NCI-H146 treated with DMSO at 0.1 percent for 48 hours (cell line): ENCODE measurements at regions not wholly inside any gene's neighbourhood (a gene's known extent, or its start where the extent isn't known, plus 50 kb on each side); places are given as distances from the start of the nearest gene placed in this dataset.
A peak's percentile ranks its signal among the peaks of the same experiment; 100 is the strongest.

Source experiments
- DNase-seq: peaks from one replicate; lab custom pipeline; 2025; ENCODE audit not compliant: unreplicated experiment; lab: John Stamatoyannopoulos, UW

- no peak for DNase-seq
Measured at GRCh38 chr10:42970451-42971250, 106.2 kb upstream of the RET start.

GRCh38 chr10:42971251-42971599, 105.6 kb upstream of the RET start:
- no peak for DNase-seq

- no peak for DNase-seq
Measured at GRCh38 chr10:42972946-42973345, 103.9 kb upstream of the RET start.

- no peak for DNase-seq
Measured at GRCh38 chr10:42973411-42973810, 103.5 kb upstream of the RET start.

GRCh38 chr10:42973870-42974692, 102.8 kb upstream of the RET start:
- no peak for DNase-seq

- no peak for DNase-seq
Measured at GRCh38 chr10:42974693-42975002, 102.2 kb upstream of the RET start.

- no peak for DNase-seq
Measured at GRCh38 chr10:42975005-42975493, 101.8 kb upstream of the RET start.

- no peak for DNase-seq
Measured at GRCh38 chr10:42975558-42976340, 101.1 kb upstream of the RET start.

- DNase-seq = no peak
Measured at GRCh38 chr10:42976351-42977031, 100.4 kb upstream of the RET start.

- no peak for DNase-seq
Measured at GRCh38 chr10:42977032-42977416, 99.8 kb upstream of the RET start.

GRCh38 chr10:42979181-42979580, 97.7 kb upstream of the RET start:
- peak; percentile 67 for DNase-seq

GRCh38 chr10:42979721-42980467, 97.0 kb upstream of the RET start:
- DNase-seq = peak; percentile 53

- no peak for DNase-seq
Measured at GRCh38 chr10:42980553-42981357, 96.1 kb upstream of the RET start.

GRCh38 chr10:42981358-42982236, 95.3 kb upstream of the RET start:
- no peak for DNase-seq

- DNase-seq = no peak
Measured at GRCh38 chr10:42982891-42983506, 93.9 kb upstream of the RET start.

GRCh38 chr10:42983591-42983990, 93.3 kb upstream of the RET start:
- DNase-seq = no peak

GRCh38 chr10:42984035-42984610, 92.7 kb upstream of the RET start:
- no peak for DNase-seq
